Neural progenitor cell (in vitro differentiated cells): ENCODE measurements at regions not wholly inside any gene's neighbourhood (a gene's known extent, or its start where the extent isn't known, plus 50 kb on each side); places are given as distances from the start of the nearest gene placed in this dataset.

Experiments used
- DNase-seq: peaks from one replicate; pipeline ENCODE4 v3.0.0-alpha.2; 2016; ENCODE audit warnings: low spot score
- H2AFZ ChIP-seq: fragments of 200-600 bp; sonication (generic); replicated peaks from 2 replicates; pipeline ENCODE4 v1.6.1; 2016; ENCODE audit warnings: antibody characterized with exemption
- H3F3A ChIP-seq: fragments of 200-600 bp; sonication (generic); 2 replicates; pipeline ENCODE4 v1.6.1; 2016; ENCODE audit warnings: antibody characterized with exemption, low read depth
- H3K27ac ChIP-seq: fragments of 200-600 bp; sonication (generic); 2 replicates; pipeline ENCODE4 v1.5.1; 2016; ENCODE audit warnings: mild to moderate bottlenecking
- H3K27me3 ChIP-seq: fragments of 200-600 bp; sonication (generic); 2 replicates; pipeline ENCODE4 v1.6.1; 2016; ENCODE audit warnings: mild to moderate bottlenecking, moderate library complexity
- H3K36me3 ChIP-seq: fragments of 200-600 bp; sonication (generic); 2 replicates; pipeline ENCODE4 v1.5.1; 2016
- H3K4me1 ChIP-seq: fragments of 200-600 bp; sonication (generic); 2 replicates; pipeline ENCODE4 v1.6.1; 2016; ENCODE audit warnings: mixed run types
- H3K4me2 ChIP-seq: fragments of 200-600 bp; sonication (generic); 2 replicates; pipeline ENCODE4 v1.6.1; 2016
- H3K4me3 ChIP-seq: fragments of 200-600 bp; sonication (generic); 2 replicates; pipeline ENCODE4 v1.5.1; 2016
- H3K79me2 ChIP-seq: fragments of 200-600 bp; sonication (generic); 2 replicates; pipeline ENCODE4 v1.6.1; 2016; ENCODE audit warnings: low read depth
- H3K9ac ChIP-seq: fragments of 200-600 bp; sonication (generic); 2 replicates; pipeline ENCODE4 v1.6.1; 2016
- H3K9me3 ChIP-seq: fragments of 200-600 bp; sonication (generic); 2 replicates; pipeline ENCODE4 v1.5.1; 2016; ENCODE audit warnings: low read depth
- H4K20me1 ChIP-seq: fragments of 200-600 bp; sonication (generic); 2 replicates; pipeline ENCODE4 v1.6.1; 2016; ENCODE audit warnings: low read depth
- H3K27ac Mint-ChIP-seq: 3 replicates; pipeline ENCODE4 v1.8.0; 2021; ENCODE audit warnings: mixed read lengths
- H3K27me3 Mint-ChIP-seq: 2 replicates; pipeline ENCODE4 v1.8.0; 2022; ENCODE audit warnings: low read depth, mild to moderate bottlenecking, inconsistent platforms, moderate library complexity, mixed read lengths; ENCODE audit not compliant: insufficient read depth
- H3K36me3 Mint-ChIP-seq: 3 replicates; pipeline ENCODE4 v1.8.0; 2021; ENCODE audit warnings: mixed read lengths
- H3K4me1 Mint-ChIP-seq: 3 replicates; pipeline ENCODE4 v1.8.0; 2021; ENCODE audit warnings: mixed read lengths
- H3K4me3 Mint-ChIP-seq: 3 replicates; pipeline ENCODE4 v1.8.0; 2021; ENCODE audit warnings: mild to moderate bottlenecking, moderate library complexity, mixed read lengths
- H3K9me3 Mint-ChIP-seq: 3 replicates; pipeline ENCODE4 v1.8.0; 2020; ENCODE audit warnings: mixed read lengths
- CTCF ChIP-seq: fragments of 200-600 bp; sonication (generic); IDR thresholded peaks from 2 replicates; pipeline ENCODE4 v1.5.1; 2017; ENCODE audit warnings: antibody characterized with exemption, mild to moderate bottlenecking
- EZH2 ChIP-seq: fragments of 200-600 bp; sonication (generic); IDR thresholded peaks from 2 replicates; pipeline ENCODE4 v1.6.1; 2017; ENCODE audit warnings: antibody characterized with exemption, mild to moderate bottlenecking, moderate library complexity
- EZH2phosphoT487 ChIP-seq: fragments of 200-600 bp; sonication (generic); IDR thresholded peaks from 2 replicates; pipeline ENCODE4 v1.6.1; 2017; ENCODE audit warnings: antibody characterized with exemption

- Histone ChIP-seq H3K9ac (no peak overlapping the region), H3F3A (no peaks in the 10 kb centered on the region), H3K79me2 (no peaks in the 10 kb centered on the region), H3K27ac (no peak overlapping the region), H3K4me3 (peak overlapping the region; percentile 36), H3K4me1 (peaks cover 12% of the 10 kb centered on the region), H3K36me3 (no peaks in the 10 kb centered on the region), H3K4me2 (peak overlapping the region; percentile 72), H2AFZ (peak overlapping the region; percentile 57), H4K20me1 (no peaks in the 10 kb centered on the region), H3K27me3 (peaks cover 31% of the 10 kb centered on the region), H3K9me3 (no peaks in the 10 kb centered on the region)
- H3K27me3 Mint-ChIP-seq, result peaks cover 11% of the 10 kb centered on the region
- H3K9me3 Mint-ChIP-seq, result peaks cover 2% of the 10 kb centered on the region
- H3K27ac Mint-ChIP-seq, result peak overlapping the region; percentile 57
- DNase-seq, result peak; percentile 67
- TF ChIP-seq CTCF, result peak; percentile 41
- TF ChIP-seq EZH2phosphoT487, result no peak
- H3K36me3 Mint-ChIP-seq, result no peaks in the 10 kb centered on the region
- H3K4me1 Mint-ChIP-seq, result peaks cover 9% of the 10 kb centered on the region
- no peak overlapping the region for H3K4me3 Mint-ChIP-seq
Observed at GRCh38 chr6:4281341-4282293, 146.2 kb upstream of the ECI2 start.

- Histone ChIP-seq H3K36me3 (no peaks in the 10 kb centered on the region), H3K9ac (no peak overlapping the region), H3K4me2 (no peak overlapping the region), H4K20me1 (no peaks in the 10 kb centered on the region), H3K27ac (no peak overlapping the region), H3K9me3 (no peaks in the 10 kb centered on the region), H3K27me3 (peaks cover 31% of the 10 kb centered on the region), H3K79me2 (no peaks in the 10 kb centered on the region), H3K4me3 (no peak overlapping the region), H3K4me1 (peaks cover 10% of the 10 kb centered on the region), H2AFZ (no peak overlapping the region), H3F3A (no peaks in the 10 kb centered on the region)
- H3K9me3 Mint-ChIP-seq, result peaks cover 2% of the 10 kb centered on the region
- H3K27me3 Mint-ChIP-seq, result peaks cover 11% of the 10 kb centered on the region
- DNase-seq, result no peak
- peaks cover 6% of the 10 kb centered on the region for H3K4me1 Mint-ChIP-seq
- no peak overlapping the region for H3K4me3 Mint-ChIP-seq
- H3K27ac Mint-ChIP-seq, result no peak overlapping the region
- H3K36me3 Mint-ChIP-seq, result no peaks in the 10 kb centered on the region
- TF ChIP-seq EZH2phosphoT487 (no peak), EZH2 (no peak), CTCF (no peak)
Observed at GRCh38 chr6:4280707-4281106, 145.3 kb upstream of the ECI2 start.

GRCh38 chr6:4280031-4280430 lies 144.7 kb upstream of the ECI2 start:
- H3K4me3 Mint-ChIP-seq, result no peak overlapping the region
- H4K20me1 ChIP-seq, result no peaks in the 10 kb centered on the region
- H3K79me2 ChIP-seq, result no peaks in the 10 kb centered on the region
- no peak overlapping the region for H3K4me2 ChIP-seq
- peaks cover 11% of the 10 kb centered on the region for H3K27me3 Mint-ChIP-seq
- no peaks in the 10 kb centered on the region for H3K36me3 ChIP-seq
- H3K9ac ChIP-seq, result no peak overlapping the region
- H3K36me3 Mint-ChIP-seq, result no peaks in the 10 kb centered on the region
- H3K9me3 ChIP-seq, result no peaks in the 10 kb centered on the region
- no peaks in the 10 kb centered on the region for H3F3A ChIP-seq
- no peak overlapping the region for H3K27ac Mint-ChIP-seq
- peaks cover 10% of the 10 kb centered on the region for H3K4me1 ChIP-seq
- H3K9me3 Mint-ChIP-seq, result peaks cover 2% of the 10 kb centered on the region
- H3K27ac ChIP-seq, result no peak overlapping the region
- no peak overlapping the region for H3K4me3 ChIP-seq
- TF ChIP-seq CTCF, result no peak
- no peak for TF ChIP-seq EZH2phosphoT487
- no peak for TF ChIP-seq EZH2
- H3K4me1 Mint-ChIP-seq, result peaks cover 6% of the 10 kb centered on the region
- no peak for DNase-seq
- H2AFZ ChIP-seq, result no peak overlapping the region
- H3K27me3 ChIP-seq, result peaks cover 31% of the 10 kb centered on the region
